ENCODE measurements at regions not wholly inside any gene's neighbourhood (a gene's known extent, or its start where the extent isn't known, plus 50 kb on each side); places are given as distances from the start of the nearest gene placed in this dataset.

DNA sequence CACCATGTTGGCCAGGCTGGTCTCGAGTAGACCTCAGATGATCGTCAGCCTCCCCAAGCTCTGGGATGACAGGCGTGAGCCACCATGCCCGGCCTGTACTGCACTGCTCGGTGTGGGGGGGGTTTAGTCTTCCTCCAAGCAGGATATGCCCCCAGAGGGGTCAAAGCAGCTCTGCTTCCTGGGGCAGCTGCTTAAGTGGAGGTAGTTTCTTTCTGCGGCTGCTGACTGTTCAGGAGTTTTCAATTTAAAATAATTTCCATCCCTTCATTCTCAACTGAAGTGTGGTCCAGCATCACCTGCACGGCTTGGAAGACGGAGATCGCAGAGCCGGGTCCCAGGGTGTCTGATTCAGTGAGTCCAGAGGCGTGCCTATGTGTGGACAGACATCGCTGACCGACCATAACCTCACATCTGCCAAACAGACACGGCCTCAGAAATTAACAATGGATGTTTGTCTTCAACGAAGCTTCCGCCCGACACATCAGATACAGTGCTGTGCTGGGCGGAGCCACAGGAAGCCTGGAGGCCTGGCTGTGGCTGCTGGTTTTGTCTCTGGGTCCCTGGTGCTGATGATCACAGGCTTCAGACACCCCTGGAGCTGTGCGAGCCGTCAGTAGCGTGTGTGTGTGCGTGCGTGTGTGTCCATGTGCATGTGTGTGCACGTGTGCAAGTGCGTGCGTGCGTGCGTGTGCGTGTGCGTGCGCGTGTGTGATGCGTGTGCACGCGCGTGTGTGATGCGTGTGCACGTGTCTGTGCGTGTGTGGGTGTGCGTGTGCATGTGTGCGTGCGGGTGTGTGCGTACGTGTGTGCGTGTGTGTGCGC lies 226.5 kb upstream of the PITRM1 start (continued):
- TF ChIP-seq, protein P1, sequence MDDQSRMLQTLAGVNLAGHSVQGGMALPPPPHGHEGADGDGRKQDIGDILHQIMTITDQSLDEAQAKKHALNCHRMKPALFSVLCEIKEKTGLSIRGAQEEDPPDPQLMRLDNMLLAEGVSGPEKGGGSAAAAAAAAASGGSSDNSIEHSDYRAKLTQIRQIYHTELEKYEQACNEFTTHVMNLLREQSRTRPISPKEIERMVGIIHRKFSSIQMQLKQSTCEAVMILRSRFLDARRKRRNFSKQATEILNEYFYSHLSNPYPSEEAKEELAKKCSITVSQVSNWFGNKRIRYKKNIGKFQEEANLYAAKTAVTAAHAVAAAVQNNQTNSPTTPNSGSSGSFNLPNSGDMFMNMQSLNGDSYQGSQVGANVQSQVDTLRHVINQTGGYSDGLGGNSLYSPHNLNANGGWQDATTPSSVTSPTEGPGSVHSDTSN (IDR thresholded peaks at IDR 0.05): no peak
- TF ChIP-seq TCF12 (IDR thresholded peaks at IDR 0.05): peak; percentile 82

DNA sequence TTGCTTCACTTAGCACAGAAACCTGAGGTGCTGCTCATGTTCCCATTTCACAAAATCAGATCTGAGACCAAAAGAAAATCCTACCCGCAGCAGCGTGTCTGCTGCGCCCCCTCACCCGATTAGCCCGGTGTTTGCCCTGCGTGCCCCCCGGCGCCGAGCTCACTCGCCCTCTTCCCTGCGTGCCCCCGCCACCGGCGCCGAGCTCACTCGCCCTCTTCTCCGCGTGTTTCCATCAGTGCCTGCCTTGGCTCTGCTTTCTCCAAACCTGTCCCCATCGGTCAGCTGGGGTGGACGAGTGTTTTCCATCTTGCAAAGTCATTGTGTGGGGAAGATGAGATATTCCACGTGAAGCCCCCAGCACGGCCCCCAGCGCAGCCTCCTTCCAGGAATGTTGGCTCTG lies 225.3 kb upstream of the PITRM1 start:
- CTCF ChIA-PET: interaction anchor here (1.1 to 1.6 kb wide), 5 partner anchors 9 to 1259 kb away, joined by 3 to 5 read pairs (median 4); no protein-coding TSS in a partner anchor
- peaks cover 16 to 61% of the 10 kb centered on the region in 2 experiments; a peak in 3 of 4 replicates for H3K4me1 ChIP-seq (ENCODE audit: control insufficient read depth in 1 of 2, insufficient read depth in 2 of 2, low read depth in 1 of 2, low read length in 1 of 2)
- H2AFZ ChIP-seq (ENCODE audit: low read depth): no peak overlapping the region
- no peak for DNase-seq
- WGBS (ENCODE audit: low lambda C conversion rate): 91% methylated on average over 23 of the region's 23 CpGs
- no peak overlapping the region for H3K9ac ChIP-seq
- no peaks in the 10 kb centered on the region for H3K36me3 ChIP-seq (replicated peaks in 1 of 2; ENCODE audit: control insufficient read depth in 1 of 2, insufficient read depth in 2 of 2, low read length in 1 of 2)
- H3K9me2 ChIP-seq: no peaks in the 10 kb centered on the region
- H3K9me3 ChIP-seq: no peaks in the 10 kb centered on the region
- no peak overlapping the region for H3K4me3 ChIP-seq (ENCODE audit: low read depth in 2 of 2, low read length in 1 of 2)
- no peaks in the 10 kb centered on the region for H3K27me3 ChIP-seq (ENCODE audit: insufficient read depth)
- no peaks in the 10 kb centered on the region for H4K20me1 ChIP-seq (ENCODE audit: insufficient read depth)
- no peak for TF ChIP-seq FOXJ3 (CRISPR knock-in tag; IDR thresholded peaks at IDR 0.05)
- TF ChIP-seq, protein P1 (IDR thresholded peaks at IDR 0.05): no peak
- no peak for TF ChIP-seq FOXM1 (IDR thresholded peaks at IDR 0.05; ENCODE audit: low read depth)
- no peak for TF ChIP-seq EZH2phosphoT487 (IDR thresholded peaks at IDR 0.05; ENCODE audit: borderline replicate concordance, low read depth)
- TF ChIP-seq, protein P2, sequence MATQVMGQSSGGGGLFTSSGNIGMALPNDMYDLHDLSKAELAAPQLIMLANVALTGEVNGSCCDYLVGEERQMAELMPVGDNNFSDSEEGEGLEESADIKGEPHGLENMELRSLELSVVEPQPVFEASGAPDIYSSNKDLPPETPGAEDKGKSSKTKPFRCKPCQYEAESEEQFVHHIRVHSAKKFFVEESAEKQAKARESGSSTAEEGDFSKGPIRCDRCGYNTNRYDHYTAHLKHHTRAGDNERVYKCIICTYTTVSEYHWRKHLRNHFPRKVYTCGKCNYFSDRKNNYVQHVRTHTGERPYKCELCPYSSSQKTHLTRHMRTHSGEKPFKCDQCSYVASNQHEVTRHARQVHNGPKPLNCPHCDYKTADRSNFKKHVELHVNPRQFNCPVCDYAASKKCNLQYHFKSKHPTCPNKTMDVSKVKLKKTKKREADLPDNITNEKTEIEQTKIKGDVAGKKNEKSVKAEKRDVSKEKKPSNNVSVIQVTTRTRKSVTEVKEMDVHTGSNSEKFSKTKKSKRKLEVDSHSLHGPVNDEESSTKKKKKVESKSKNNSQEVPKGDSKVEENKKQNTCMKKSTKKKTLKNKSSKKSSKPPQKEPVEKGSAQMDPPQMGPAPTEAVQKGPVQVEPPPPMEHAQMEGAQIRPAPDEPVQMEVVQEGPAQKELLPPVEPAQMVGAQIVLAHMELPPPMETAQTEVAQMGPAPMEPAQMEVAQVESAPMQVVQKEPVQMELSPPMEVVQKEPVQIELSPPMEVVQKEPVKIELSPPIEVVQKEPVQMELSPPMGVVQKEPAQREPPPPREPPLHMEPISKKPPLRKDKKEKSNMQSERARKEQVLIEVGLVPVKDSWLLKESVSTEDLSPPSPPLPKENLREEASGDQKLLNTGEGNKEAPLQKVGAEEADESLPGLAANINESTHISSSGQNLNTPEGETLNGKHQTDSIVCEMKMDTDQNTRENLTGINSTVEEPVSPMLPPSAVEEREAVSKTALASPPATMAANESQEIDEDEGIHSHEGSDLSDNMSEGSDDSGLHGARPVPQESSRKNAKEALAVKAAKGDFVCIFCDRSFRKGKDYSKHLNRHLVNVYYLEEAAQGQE (IDR thresholded peaks at IDR 0.05; ENCODE audit: low read depth, low read length): no peak
- no peak for TF ChIP-seq ZBTB33 (IDR thresholded peaks at IDR 0.05; ENCODE audit: borderline replicate concordance, low read depth)
- no peak for TF ChIP-seq EP300 (IDR thresholded peaks at IDR 0.05; ENCODE audit: borderline replicate concordance in 1 of 2, low read depth in 1 of 2, low read length in 1 of 2)
- TF ChIP-seq MEF2A (IDR thresholded peaks at IDR 0.05; ENCODE audit: borderline replicate concordance, low read depth): no peak
- H3K4me2 ChIP-seq: no peak overlapping the region
- POLR2A ChIA-PET: interaction anchor here (2.0 kb wide), 1 partner anchor 387 kb away, joined by 5 read pairs; the partner anchor contains the start of gene KLF6
- H3K79me2 ChIP-seq (ENCODE audit: insufficient read depth): no peaks in the 10 kb centered on the region
- H3F3A ChIP-seq (replicated peaks; ENCODE audit: insufficient read depth): peaks cover 12% of the 10 kb centered on the region
- H3K27ac ChIP-seq (ENCODE audit: low read depth in 2 of 2, low read length in 1 of 2): peak overlapping the region in 1 of 2 experiments; percentile 97; a peak in 1 of 4 replicates

Measured in SK-N-SH (cell line).